ENCODE measurements at regions not wholly inside any gene's neighbourhood (a gene's known extent, or its start where the extent isn't known, plus 50 kb on each side); places are given as distances from the start of the nearest gene placed in this dataset.

DNA sequence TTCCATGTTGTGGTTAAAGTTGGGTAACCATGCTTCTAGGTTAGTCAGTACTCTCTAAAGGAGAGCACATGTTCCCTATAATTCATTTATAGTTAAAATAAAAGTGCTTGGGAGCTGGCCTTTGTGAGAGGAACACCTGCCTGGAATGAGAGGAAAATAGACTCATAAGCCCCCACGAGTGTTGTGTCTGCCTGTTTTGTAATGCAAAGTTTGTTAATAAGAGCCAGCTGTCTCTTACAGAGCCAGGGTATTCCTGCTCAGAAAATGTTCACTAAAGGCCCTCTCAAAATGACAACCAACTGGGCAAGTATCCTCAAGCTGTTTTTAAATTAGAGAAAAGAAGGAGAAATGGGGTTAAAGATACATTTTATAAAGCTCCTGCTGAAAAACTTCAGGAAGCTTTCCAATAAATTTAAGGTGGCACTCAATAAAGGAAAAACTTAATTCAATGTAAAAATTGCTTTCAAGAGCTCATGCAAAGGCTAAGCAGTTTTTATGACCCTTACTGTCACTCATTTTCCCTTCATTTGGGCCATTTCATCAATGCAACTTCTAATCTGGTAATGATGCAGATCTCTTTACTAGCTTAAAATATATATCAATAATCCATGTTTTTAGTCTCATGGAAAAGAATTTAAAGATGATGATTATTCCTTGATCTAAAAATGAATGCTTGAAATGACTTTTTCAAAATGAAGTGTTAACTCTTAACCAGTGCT lies 793.6 kb downstream of the STPG2 start:
- POLR2A ChIA-PET (ENCODE audit: low non-redundant PET), result no interaction called here
- Histone ChIP-seq H3K4me1 (ENCODE audit: insufficient read depth, low read length, poor library complexity, severe bottlenecking) (no peaks in the 10 kb centered on the region), H3K27ac (ENCODE audit: low read depth, low read length, poor library complexity, severe bottlenecking) (no peak overlapping the region), H3K9me3 (ENCODE audit: low read depth, low read length, poor library complexity, severe bottlenecking) (no peaks in the 10 kb centered on the region), H3K36me3 (ENCODE audit: insufficient read depth, low read length, poor library complexity, severe bottlenecking) (no peaks in the 10 kb centered on the region), H3K27me3 (replicated peaks; ENCODE audit: insufficient read depth, low read depth, low read length, poor library complexity) (no peaks in the 10 kb centered on the region), H3K4me3 (ENCODE audit: low read depth, low read length, poor library complexity, severe bottlenecking) (no peak overlapping the region)
- intact Hi-C loops (cut with micrococcal nuclease; ENCODE audit: unreplicated experiment), result no loop called here
- BruUV-seq (replicated peaks), result no TSS peak
- CTCF ChIA-PET, result no interaction called here
- no peak for DNase-seq (ENCODE audit: low spot score)
- no peak for TF ChIP-seq EZH2 (IDR thresholded peaks at IDR 0.05; ENCODE audit: borderline replicate concordance, low read depth, low read length, poor library complexity, severe bottlenecking)

- H3K9me3 ChIP-seq (ENCODE audit: low read depth, low read length, poor library complexity, severe bottlenecking), result no peaks in the 10 kb centered on the region
- no peak for DNase-seq (ENCODE audit: low spot score)
- H3K4me1 ChIP-seq (ENCODE audit: insufficient read depth, low read length, poor library complexity, severe bottlenecking), result no peaks in the 10 kb centered on the region
- TF ChIP-seq EZH2 (IDR thresholded peaks at IDR 0.05; ENCODE audit: borderline replicate concordance, low read depth, low read length, poor library complexity, severe bottlenecking) (no peak), CTCF (conservative IDR thresholded peaks at IDR 0.05; ENCODE audit: low read depth, low read length) (no peak)
- H3K27ac ChIP-seq (ENCODE audit: low read depth, low read length, poor library complexity, severe bottlenecking), result no peak overlapping the region
- H3K4me3 ChIP-seq (ENCODE audit: low read depth, low read length, poor library complexity, severe bottlenecking), result no peak overlapping the region
- BruUV-seq (replicated peaks), result no TSS peak
- no peaks in the 10 kb centered on the region for H3K27me3 ChIP-seq (replicated peaks; ENCODE audit: insufficient read depth, low read depth, low read length, poor library complexity)
- ChIA-PET CTCF (no interaction called here), POLR2A (ENCODE audit: low non-redundant PET) (no interaction called here)
- intact Hi-C loops (cut with micrococcal nuclease; ENCODE audit: unreplicated experiment), result no loop called here
- no peaks in the 10 kb centered on the region for H3K36me3 ChIP-seq (ENCODE audit: insufficient read depth, low read length, poor library complexity, severe bottlenecking)
These were observed 789.4 kb downstream of the STPG2 start for GRCh38 chr4:97353876-97354275.

GRCh38 chr4:97359826-97360225 lies 783.5 kb downstream of the STPG2 start:
- intact Hi-C loops (cut with micrococcal nuclease; ENCODE audit: unreplicated experiment), result no loop called here
- Histone ChIP-seq H3K27me3 (replicated peaks; ENCODE audit: insufficient read depth, low read depth, low read length, poor library complexity) (no peaks in the 10 kb centered on the region), H3K9me3 (ENCODE audit: low read depth, low read length, poor library complexity, severe bottlenecking) (no peaks in the 10 kb centered on the region), H3K27ac (ENCODE audit: low read depth, low read length, poor library complexity, severe bottlenecking) (no peak overlapping the region), H3K36me3 (ENCODE audit: insufficient read depth, low read length, poor library complexity, severe bottlenecking) (no peaks in the 10 kb centered on the region), H3K4me3 (ENCODE audit: low read depth, low read length, poor library complexity, severe bottlenecking) (no peak overlapping the region), H3K4me1 (ENCODE audit: insufficient read depth, low read length, poor library complexity, severe bottlenecking) (no peaks in the 10 kb centered on the region)
- no peak for TF ChIP-seq CTCF (conservative IDR thresholded peaks at IDR 0.05; ENCODE audit: low read depth, low read length)
- TF ChIP-seq EZH2 (IDR thresholded peaks at IDR 0.05; ENCODE audit: borderline replicate concordance, low read depth, low read length, poor library complexity, severe bottlenecking), result no peak
- no peak for DNase-seq (ENCODE audit: low spot score)
- POLR2A ChIA-PET (ENCODE audit: low non-redundant PET), result no interaction called here
- CTCF ChIA-PET, result no interaction called here
- no TSS peak for BruUV-seq (replicated peaks)

- intact Hi-C loops (cut with micrococcal nuclease; ENCODE audit: unreplicated experiment), result no loop called here
- no peak overlapping the region for H3K4me3 ChIP-seq (ENCODE audit: low read depth, low read length, poor library complexity, severe bottlenecking)
- H3K27me3 ChIP-seq (replicated peaks; ENCODE audit: insufficient read depth, low read depth, low read length, poor library complexity), result no peaks in the 10 kb centered on the region
- H3K36me3 ChIP-seq (ENCODE audit: insufficient read depth, low read length, poor library complexity, severe bottlenecking), result no peaks in the 10 kb centered on the region
- DNase-seq (ENCODE audit: low spot score), result no peak
- H3K4me1 ChIP-seq (ENCODE audit: insufficient read depth, low read length, poor library complexity, severe bottlenecking), result no peaks in the 10 kb centered on the region
- ChIA-PET POLR2A (ENCODE audit: low non-redundant PET) (no interaction called here), CTCF (no interaction called here)
- TF ChIP-seq EZH2 (IDR thresholded peaks at IDR 0.05; ENCODE audit: borderline replicate concordance, low read depth, low read length, poor library complexity, severe bottlenecking), result no peak
- no peak for TF ChIP-seq CTCF (conservative IDR thresholded peaks at IDR 0.05; ENCODE audit: low read depth, low read length)
- no TSS peak for BruUV-seq (replicated peaks)
- H3K27ac ChIP-seq (ENCODE audit: low read depth, low read length, poor library complexity, severe bottlenecking), result no peak overlapping the region
- H3K9me3 ChIP-seq (ENCODE audit: low read depth, low read length, poor library complexity, severe bottlenecking), result no peaks in the 10 kb centered on the region
These were observed 782.5 kb downstream of the STPG2 start for GRCh38 chr4:97360733-97361132.

Measured in A673 (cell line).